Glomerular endothelial cell (primary cell): ENCODE measurements at regions not wholly inside any gene's neighbourhood (a gene's known extent, or its start where the extent isn't known, plus 50 kb on each side); places are given as distances from the start of the nearest gene placed in this dataset.
A peak's percentile ranks its signal among the peaks of the same experiment; 100 is the strongest.
"Not testable (repeated sequence)": the region's sequence is repeated elsewhere in the genome, so short reads cannot be mapped to it uniquely, and the experiment has no call there.

Source experiments
- DNase-seq: peaks from one replicate; pipeline ENCODE4 v3.0.0-alpha.2; 2011; ENCODE audit warnings: low read depth, low spot score; ENCODE audit errors: extremely low read depth

GRCh38 chr6:16950302-16950701, 151.5 kb upstream of the STMND1 start:
- no peak for DNase-seq

DNA sequence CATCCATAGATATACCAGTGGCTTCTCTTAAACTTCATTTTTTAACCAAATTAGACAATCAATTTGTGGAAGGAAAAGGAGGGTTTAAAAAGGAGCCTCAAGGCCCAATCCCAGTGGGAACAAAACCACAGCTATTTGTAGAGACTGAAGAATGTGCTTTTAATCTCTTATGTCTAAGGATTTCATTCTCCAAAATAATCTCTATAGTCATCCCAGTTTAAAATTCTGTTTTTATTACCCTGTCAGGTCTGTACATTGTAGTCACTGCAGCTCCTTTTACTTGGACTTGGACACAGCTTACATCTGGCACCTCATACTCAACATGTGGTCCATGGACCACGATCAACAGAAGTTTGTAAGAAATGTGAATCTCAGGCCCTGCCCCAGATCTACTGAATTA, 152.1 kb upstream of the STMND1 start:
- DNase-seq, result no peak

DNA sequence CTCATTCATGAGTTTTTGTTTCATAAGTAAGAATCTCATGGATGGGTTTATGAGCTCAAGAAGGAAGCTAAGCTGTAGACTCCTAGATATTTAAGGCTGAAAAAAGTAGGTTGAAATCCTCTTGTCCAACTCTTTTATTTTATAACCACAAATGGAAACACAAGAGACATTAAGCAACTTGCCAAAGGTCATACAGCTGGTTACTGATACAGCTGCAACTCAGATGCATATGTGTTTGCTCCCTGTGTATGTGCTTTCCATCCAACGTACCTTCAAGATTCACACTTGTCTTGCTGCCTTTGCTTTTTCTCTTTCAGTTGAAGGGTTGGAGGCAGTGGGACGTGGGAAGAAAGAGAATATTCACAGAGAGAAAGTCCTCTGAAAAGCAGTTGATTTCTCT, 153.5 kb upstream of the STMND1 start:
- no peak for DNase-seq

- DNase-seq, result peak; percentile 9
These were observed 154.4 kb upstream of the STMND1 start for GRCh38 chr6:16947375-16948015.

- DNase-seq, result no peak
These were observed 157.3 kb upstream of the STMND1 start for GRCh38 chr6:16944596-16944995.

DNA sequence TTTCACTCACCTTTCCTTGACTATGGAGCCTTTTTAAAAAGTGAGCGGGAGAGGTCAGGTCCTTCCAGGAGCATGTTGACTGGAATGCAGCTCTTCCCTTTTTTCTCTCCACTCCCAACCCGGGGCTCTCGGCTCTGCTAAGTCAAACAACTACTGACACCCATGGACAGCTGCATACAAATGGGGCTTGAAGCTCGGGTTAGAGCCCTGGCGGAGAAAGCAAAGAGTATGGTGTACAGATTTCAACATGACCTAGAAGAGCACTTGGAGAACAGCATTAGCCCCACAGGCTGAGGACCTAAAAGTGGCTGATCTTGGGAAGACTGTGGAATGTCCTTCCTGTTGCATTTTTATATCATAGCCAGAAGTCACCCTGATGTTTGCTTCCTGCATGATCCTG, 162.0 kb upstream of the STMND1 start:
- DNase-seq, result no peak

GRCh38 chr6:16939351-16939750, 162.5 kb upstream of the STMND1 start:
- DNase-seq, result no peak

DNA sequence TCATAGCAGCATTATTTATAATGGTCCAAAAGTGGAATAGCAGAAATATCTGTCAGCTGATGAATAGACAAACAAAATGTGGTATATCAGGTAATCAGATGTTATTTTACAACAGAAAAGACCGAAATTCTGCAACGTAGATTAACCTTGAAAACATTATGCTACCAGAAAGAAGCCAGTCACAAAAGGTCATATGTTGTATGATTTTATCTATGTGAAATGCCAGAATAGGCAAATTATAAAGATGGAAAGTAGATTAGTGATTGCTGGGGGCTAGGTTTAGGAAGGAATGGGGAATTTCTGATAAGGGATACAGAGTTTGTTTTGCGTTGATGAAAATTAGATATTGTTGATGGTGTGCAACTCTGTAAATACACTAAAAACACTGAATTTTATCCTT, 165.0 kb upstream of the STMND1 start:
- no peak for DNase-seq

DNA sequence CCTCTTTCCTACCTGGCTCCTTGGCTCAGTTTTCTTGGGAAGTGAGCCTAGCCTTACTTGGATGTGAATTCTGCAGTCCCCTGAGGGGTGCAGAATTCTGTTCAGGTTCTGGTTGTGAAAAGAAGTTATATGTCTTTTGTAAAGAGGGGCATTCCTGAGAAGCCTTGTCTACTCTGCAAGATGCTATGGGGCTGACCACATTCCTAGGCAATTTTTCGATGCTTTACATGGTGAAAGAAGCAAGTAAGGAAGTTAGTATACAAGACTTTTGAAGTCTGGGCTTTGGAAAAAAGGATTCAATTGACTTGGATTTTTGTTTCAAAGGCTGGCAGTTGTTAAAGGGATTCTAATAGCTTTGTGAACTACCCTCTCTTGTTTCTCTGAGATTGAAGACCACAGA, 167.9 kb upstream of the STMND1 start:
- DNase-seq, result no peak

- no peak for DNase-seq
These were observed 168.3 kb upstream of the STMND1 start for GRCh38 chr6:16933532-16933931.

- DNase-seq, result no peak
These were observed 168.9 kb upstream of the STMND1 start for GRCh38 chr6:16932920-16933319.

GRCh38 chr6:16931079-16931478, 169.8 kb upstream of the ATXN1 start:
- DNase-seq, result not testable (repeated sequence)

DNA sequence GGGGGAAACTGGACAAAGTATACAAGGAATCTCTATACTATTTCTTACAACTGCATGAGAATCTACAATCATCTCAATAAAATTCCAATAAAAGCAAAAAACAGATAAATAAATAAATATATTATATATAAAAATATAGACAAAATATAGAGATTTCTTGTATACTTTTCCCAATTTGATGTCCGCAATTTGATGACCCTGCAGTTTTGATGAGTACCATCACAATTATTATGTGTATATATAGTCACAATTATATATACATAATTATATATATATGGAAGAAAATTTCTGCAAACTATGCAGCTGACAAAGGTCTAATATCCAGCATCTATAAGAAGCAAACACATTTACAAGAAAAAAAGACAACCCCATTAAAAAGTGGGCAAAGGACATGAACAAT, 169.2 kb upstream of the ATXN1 start:
- no peak for DNase-seq

DNA sequence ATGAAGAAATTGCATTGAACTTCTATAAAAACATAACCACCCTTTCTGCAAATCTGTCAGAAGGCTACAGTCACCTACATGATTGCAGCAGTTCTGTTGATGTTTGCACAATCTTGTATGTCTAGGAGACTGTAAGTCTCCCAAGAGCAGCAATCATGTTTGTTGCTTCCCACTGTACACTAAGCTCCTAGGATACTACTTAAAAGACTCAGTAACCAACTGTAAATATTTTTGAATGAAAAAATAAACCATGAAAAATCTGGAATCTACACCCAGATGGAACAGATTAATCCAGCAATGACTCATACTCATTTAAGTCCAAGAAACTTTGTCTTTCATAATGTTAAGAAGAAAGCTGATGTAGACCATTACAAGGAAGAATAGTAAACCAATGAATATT, 168.5 kb upstream of the ATXN1 start:
- DNase-seq, result no peak

DNA sequence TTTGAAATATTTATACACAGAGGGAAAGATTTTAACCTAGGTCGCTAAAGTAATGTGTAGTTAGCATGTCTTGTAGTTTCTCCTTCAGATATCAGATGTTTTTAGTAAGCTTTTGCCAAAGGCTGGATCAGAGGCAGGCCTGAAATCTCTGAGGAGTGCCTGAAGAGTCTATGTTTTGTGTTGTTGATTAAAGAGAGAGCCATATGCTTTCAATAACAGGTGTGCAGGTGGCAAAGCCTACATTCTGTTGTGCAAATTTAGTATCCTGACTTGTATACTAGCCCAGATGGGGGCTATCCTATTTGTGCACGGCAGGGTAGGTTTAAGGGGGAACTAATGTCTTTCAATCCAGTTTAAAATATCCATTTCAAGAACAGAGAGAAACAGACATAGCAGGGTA, 167.1 kb upstream of the ATXN1 start:
- no peak for DNase-seq

GRCh38 chr6:16927205-16927604, 165.9 kb upstream of the ATXN1 start:
- DNase-seq, result no peak

GRCh38 chr6:16925461-16925860, 164.2 kb upstream of the ATXN1 start:
- DNase-seq, result no peak

GRCh38 chr6:16922282-16922681, 161.0 kb upstream of the ATXN1 start:
- no peak for DNase-seq

- DNase-seq, result no peak
These were observed 160.3 kb upstream of the ATXN1 start for GRCh38 chr6:16921399-16922110.

DNA sequence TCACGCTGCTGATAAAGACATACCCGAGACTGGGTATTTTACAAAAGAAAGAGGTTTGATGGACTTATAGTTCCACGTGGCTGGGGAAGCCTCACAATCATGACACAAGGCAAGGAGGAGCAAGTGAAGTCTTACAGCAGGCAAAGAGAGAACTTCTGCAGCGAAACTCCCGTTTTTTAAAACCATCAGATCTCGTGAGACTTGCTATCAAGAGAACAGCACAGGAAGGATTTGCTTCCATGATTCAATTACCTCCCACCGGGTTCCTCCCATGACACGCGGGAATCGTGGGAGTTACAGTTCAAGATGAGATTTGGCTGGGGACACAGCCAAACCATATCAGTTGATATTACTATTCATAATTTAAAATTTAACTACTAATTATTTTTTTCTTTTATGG, 157.3 kb upstream of the ATXN1 start:
- no peak for DNase-seq

GRCh38 chr6:16914184-16914583, 152.9 kb upstream of the ATXN1 start:
- DNase-seq, result no peak

DNA sequence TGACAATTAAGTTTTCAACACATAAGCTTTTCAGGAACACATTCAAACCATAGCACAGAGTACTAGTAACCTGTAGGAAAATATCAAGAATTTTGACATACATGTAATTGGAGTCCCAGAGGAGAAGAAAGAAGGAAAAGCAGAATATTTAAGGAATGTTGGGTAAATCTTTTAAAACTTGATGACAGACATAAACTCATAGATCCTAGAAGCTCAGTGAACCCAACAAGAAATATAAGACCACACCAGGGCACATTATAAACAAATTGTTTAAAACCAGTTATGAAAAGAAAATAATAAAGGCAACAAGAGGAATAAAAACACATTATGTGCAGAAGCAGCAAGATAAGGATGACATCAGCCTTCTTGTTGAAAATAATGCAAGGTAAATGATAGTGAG, 151.5 kb upstream of the ATXN1 start:
- DNase-seq, result no peak

DNA sequence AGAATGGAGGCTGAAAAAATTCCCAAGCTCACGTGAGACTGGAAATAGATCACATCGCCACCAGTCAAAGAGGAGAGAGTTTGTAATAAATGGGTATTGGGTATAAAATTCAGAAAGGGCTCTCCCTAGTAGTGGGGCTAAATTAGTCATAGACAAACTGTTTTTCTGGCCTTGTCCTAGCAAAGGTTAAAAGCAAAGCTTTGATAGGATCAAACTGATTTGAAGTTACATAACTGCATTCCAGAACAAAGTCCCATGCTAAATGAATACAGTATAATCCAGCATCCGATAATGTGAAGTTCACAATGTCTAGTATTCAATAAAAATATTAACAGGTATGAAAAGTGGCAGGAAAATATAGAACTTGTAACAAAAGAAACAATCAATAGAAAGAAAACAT, 149.8 kb upstream of the ATXN1 start:
- DNase-seq, result no peak
